ENCODE measurements at regions not wholly inside any gene's neighbourhood (a gene's known extent, or its start where the extent isn't known, plus 50 kb on each side); places are given as distances from the start of the nearest gene placed in this dataset.

- intact Hi-C loops (cut with DNase I), result no loop called here
- H3K27ac ChIP-seq (ENCODE audit: low read depth in 2 of 2, low read length in 2 of 2), result no peak overlapping the region
Observed at GRCh38 chr9:13933268-13933656, 380.7 kb downstream of the NFIB start.

DNA sequence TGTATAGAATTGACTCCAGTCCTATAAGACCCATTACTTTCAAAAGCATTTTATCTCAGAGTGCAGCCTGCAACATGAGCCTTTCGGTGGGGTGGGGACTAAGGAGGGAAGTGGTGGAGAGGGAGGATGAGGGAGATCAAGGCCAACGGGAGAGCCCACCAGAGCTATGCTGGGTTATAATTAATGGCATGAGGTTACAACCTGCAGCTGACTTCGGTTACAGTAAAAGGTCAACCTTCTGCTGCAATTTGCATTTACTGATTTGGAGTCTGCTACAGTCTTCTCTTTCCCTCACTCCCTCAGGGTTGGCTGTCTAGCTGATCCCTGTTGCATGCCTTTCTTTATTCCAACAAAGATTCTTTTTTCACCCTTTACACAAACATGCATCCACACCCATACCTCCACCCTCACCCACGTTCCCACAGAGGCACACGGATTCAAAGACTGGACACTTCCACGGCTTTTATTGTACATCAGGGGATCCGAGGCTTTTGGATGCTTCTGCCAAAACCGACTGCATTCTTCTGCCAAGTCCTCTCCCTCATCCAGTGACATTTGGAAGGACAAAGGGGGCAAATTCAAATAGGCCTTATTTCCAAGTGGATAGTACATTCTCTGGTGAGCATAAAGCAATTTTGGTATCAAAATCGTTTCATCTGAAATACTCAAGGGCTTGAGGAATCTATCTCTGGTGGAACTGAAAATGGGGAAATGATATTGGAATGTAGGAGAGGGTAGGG is 381.2 kb downstream of the NFIB start:
- FAIRE-seq, result no peak
- Histone ChIP-seq H3K4me1 (ENCODE audit: control insufficient read depth in 2 of 3, insufficient read depth in 2 of 3, low read depth in 1 of 3, low read length in 3 of 3) (no peaks in the 10 kb centered on the region), H3K36me3 (ENCODE audit: control insufficient read depth in 2 of 3, insufficient read depth in 3 of 3, low read length in 3 of 3) (no peaks in the 10 kb centered on the region), H3K27ac (ENCODE audit: low read depth in 2 of 2, low read length in 2 of 2) (no peak overlapping the region), H3K9me3 (ENCODE audit: control insufficient read depth in 2 of 3, insufficient read depth in 1 of 3, low read length in 3 of 3) (no peaks in the 10 kb centered on the region), H3K4me3 (ENCODE audit: low read length in 3 of 3) (no peak overlapping the region), H3K9ac (ENCODE audit: low read length in 3 of 3) (no peak overlapping the region), H3K27me3 (ENCODE audit: control insufficient read depth, insufficient read depth, low read length) (peaks cover 6% of the 10 kb centered on the region)
- TF ChIP-seq, protein P1, sequence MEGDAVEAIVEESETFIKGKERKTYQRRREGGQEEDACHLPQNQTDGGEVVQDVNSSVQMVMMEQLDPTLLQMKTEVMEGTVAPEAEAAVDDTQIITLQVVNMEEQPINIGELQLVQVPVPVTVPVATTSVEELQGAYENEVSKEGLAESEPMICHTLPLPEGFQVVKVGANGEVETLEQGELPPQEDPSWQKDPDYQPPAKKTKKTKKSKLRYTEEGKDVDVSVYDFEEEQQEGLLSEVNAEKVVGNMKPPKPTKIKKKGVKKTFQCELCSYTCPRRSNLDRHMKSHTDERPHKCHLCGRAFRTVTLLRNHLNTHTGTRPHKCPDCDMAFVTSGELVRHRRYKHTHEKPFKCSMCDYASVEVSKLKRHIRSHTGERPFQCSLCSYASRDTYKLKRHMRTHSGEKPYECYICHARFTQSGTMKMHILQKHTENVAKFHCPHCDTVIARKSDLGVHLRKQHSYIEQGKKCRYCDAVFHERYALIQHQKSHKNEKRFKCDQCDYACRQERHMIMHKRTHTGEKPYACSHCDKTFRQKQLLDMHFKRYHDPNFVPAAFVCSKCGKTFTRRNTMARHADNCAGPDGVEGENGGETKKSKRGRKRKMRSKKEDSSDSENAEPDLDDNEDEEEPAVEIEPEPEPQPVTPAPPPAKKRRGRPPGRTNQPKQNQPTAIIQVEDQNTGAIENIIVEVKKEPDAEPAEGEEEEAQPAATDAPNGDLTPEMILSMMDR (IDR thresholded peaks at IDR 0.05; ENCODE audit: borderline replicate concordance, extremely low read depth, insufficient read depth), result no peak
- DNase-seq, result peak in 4 of 5 donors; percentile 42 to 57 (median 50)
- intact Hi-C loops (cut with DNase I), result no loop called here

More at GRCh38 chr9:13933268-13933656, 380.7 kb downstream of the NFIB start:
- Histone ChIP-seq H3K4me1 (ENCODE audit: control insufficient read depth in 2 of 3, insufficient read depth in 2 of 3, low read depth in 1 of 3, low read length in 3 of 3) (no peaks in the 10 kb centered on the region), H3K36me3 (ENCODE audit: control insufficient read depth in 2 of 3, insufficient read depth in 3 of 3, low read length in 3 of 3) (no peaks in the 10 kb centered on the region), H3K9me3 (ENCODE audit: control insufficient read depth in 2 of 3, insufficient read depth in 1 of 3, low read length in 3 of 3) (no peaks in the 10 kb centered on the region), H3K4me3 (ENCODE audit: low read length in 3 of 3) (no peak overlapping the region), H3K9ac (ENCODE audit: low read length in 3 of 3) (no peak overlapping the region), H3K27me3 (ENCODE audit: control insufficient read depth, insufficient read depth, low read length) (peaks cover 6% of the 10 kb centered on the region)
- FAIRE-seq, result no peak
- TF ChIP-seq, protein P1 (IDR thresholded peaks at IDR 0.05; ENCODE audit: borderline replicate concordance, extremely low read depth, insufficient read depth), result no peak
- DNase-seq, result no peak

GRCh38 chr9:13929013-13929412 is 384.9 kb downstream of the NFIB start:
- H3K27ac ChIP-seq (ENCODE audit: low read depth in 2 of 2, low read length in 2 of 2), result no peak overlapping the region
- TF ChIP-seq, protein P1 (IDR thresholded peaks at IDR 0.05; ENCODE audit: borderline replicate concordance, extremely low read depth, insufficient read depth), result no peak
- no peaks in the 10 kb centered on the region for H3K9me3 ChIP-seq (ENCODE audit: control insufficient read depth in 2 of 3, insufficient read depth in 1 of 3, low read length in 3 of 3)
- DNase-seq (no peak), FAIRE-seq (no peak)
- no peaks in the 10 kb centered on the region for H3K4me1 ChIP-seq (ENCODE audit: control insufficient read depth in 2 of 3, insufficient read depth in 2 of 3, low read depth in 1 of 3, low read length in 3 of 3)
- H3K9ac ChIP-seq (ENCODE audit: low read length in 3 of 3), result no peak overlapping the region
- no peak overlapping the region for H3K4me3 ChIP-seq (ENCODE audit: low read length in 3 of 3)
- no peaks in the 10 kb centered on the region for H3K36me3 ChIP-seq (ENCODE audit: control insufficient read depth in 2 of 3, insufficient read depth in 3 of 3, low read length in 3 of 3)
- H3K27me3 ChIP-seq (ENCODE audit: control insufficient read depth, insufficient read depth, low read length), result peaks cover 6% of the 10 kb centered on the region
- intact Hi-C loops (cut with DNase I), result no loop called here

Data from kidney (tissue), 13 donors.